D721Med (cell line): ENCODE measurements at regions not wholly inside any gene's neighbourhood (a gene's known extent, or its start where the extent isn't known, plus 50 kb on each side); places are given as distances from the start of the nearest gene placed in this dataset.

Experiments
- DNase-seq: peaks from one replicate; pipeline ENCODE4 v3.0.0; 2011; ENCODE audit warnings: low spot score; ENCODE audit not compliant: insufficient read length
- FAIRE-seq: peaks from 2 replicates; lab custom pipeline; 2011; peaks lifted over from hg19 to GRCh38; lab: Jason Lieb, UNC
- TF ChIP-seq, protein P1 (sequence below): IDR thresholded peaks from 2 replicates; pipeline ENCODE4 v1.5.1; 2012; ENCODE audit warnings: mild to moderate bottlenecking, control low read depth; ENCODE audit not compliant: insufficient read depth; ENCODE audit errors: missing control alignments

- DNase-seq (no peak), FAIRE-seq (no peak)
- TF ChIP-seq, protein P1, sequence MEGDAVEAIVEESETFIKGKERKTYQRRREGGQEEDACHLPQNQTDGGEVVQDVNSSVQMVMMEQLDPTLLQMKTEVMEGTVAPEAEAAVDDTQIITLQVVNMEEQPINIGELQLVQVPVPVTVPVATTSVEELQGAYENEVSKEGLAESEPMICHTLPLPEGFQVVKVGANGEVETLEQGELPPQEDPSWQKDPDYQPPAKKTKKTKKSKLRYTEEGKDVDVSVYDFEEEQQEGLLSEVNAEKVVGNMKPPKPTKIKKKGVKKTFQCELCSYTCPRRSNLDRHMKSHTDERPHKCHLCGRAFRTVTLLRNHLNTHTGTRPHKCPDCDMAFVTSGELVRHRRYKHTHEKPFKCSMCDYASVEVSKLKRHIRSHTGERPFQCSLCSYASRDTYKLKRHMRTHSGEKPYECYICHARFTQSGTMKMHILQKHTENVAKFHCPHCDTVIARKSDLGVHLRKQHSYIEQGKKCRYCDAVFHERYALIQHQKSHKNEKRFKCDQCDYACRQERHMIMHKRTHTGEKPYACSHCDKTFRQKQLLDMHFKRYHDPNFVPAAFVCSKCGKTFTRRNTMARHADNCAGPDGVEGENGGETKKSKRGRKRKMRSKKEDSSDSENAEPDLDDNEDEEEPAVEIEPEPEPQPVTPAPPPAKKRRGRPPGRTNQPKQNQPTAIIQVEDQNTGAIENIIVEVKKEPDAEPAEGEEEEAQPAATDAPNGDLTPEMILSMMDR = peak; percentile 6
Measured at GRCh38 chr1:91611483-91611917, 110.8 kb downstream of the CDC7 start.

DNA sequence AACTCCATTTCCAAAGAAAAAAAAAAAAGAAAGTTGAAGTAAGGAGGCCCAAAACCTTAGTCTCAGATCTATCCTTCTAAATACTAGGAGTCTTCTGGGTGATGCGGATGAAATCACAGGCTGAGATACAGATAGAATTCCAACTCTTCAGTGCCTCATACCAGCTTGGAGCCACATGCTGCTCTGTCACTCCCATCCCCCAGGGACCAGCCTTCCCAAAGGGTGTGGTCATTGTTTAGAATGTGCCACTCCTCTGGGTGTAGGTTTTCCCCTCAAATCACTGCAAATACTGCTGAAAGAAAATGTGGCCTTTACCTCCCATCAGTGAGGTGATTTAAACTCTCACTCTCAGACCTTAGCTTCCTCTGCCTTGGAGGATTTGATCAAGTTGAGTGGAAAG, 112.9 kb downstream of the CDC7 start:
- DNase-seq = no peak
- FAIRE-seq = no peak
- TF ChIP-seq, protein P1 = no peak

- no peak for FAIRE-seq
- TF ChIP-seq, protein P1 = no peak
Measured at GRCh38 chr1:91616712-91617111, 116.1 kb downstream of the CDC7 start.

GRCh38 chr1:91617285-91617765, 116.7 kb downstream of the CDC7 start:
- DNase-seq = no peak
- TF ChIP-seq, protein P1 = no peak
- no peak for FAIRE-seq

More at GRCh38 chr1:91616712-91617111, 116.1 kb downstream of the CDC7 start:
- DNase-seq = no peak

GRCh38 chr1:91619881-91620280, 119.2 kb downstream of the CDC7 start:
- FAIRE-seq (no peak), DNase-seq (no peak)
- TF ChIP-seq, protein P1 = no peak

GRCh38 chr1:91621360-91621759, 120.7 kb downstream of the CDC7 start:
- FAIRE-seq (no peak), DNase-seq (no peak)
- TF ChIP-seq, protein P1 = no peak

GRCh38 chr1:91621907-91622306, 121.3 kb downstream of the CDC7 start:
- TF ChIP-seq, protein P1 = no peak
- FAIRE-seq (no peak), DNase-seq (no peak)
